ENCODE measurements at regions not wholly inside any gene's neighbourhood (a gene's known extent, or its start where the extent isn't known, plus 50 kb on each side); places are given as distances from the start of the nearest gene placed in this dataset.
"Not testable (repeated sequence)": the region's sequence is repeated elsewhere in the genome, so short reads cannot be mapped to it uniquely, and the experiment has no call there.

DNA sequence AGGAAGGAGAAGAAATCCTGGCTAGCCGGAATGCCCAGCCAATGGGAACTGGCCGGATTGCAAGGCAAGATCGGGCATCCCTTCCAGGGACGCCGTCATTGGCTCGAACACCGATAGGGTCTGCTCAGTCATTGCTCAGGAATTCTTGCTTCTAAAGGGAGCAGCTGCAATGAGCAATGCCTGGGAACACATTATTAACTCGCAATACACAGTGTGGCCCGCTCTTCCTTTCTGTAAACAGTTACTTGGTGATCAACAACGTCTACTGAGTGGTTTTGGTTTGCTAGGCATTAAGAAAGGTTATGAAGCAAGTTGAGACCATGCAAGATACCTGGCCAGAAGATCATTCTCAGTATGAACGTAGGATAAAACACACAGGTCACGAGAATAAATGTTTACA is 165.4 kb upstream of the CITED2 start:
- DNase-seq (ENCODE audit: low read depth): peak; percentile 35

DNA sequence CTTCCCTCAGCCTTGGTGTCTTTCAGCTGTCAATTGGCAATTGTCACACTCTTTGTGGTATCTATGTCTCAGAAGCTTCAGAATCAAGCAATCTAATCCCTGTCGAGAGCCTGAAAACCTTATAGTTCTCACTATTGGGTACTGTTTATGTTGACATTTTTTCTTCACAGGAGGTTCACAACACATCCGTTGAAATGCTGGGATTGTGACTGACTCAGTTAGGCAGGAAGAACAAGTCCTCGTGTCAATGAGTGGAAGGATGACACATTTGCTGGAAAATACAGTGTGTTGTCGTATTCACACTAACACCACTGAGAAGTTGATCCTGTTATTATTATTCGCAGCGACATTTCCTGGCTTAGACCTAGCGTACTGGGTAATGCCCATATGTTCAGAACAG is 163.9 kb upstream of the CITED2 start:
- DNase-seq (ENCODE audit: low read depth): no peak

DNA sequence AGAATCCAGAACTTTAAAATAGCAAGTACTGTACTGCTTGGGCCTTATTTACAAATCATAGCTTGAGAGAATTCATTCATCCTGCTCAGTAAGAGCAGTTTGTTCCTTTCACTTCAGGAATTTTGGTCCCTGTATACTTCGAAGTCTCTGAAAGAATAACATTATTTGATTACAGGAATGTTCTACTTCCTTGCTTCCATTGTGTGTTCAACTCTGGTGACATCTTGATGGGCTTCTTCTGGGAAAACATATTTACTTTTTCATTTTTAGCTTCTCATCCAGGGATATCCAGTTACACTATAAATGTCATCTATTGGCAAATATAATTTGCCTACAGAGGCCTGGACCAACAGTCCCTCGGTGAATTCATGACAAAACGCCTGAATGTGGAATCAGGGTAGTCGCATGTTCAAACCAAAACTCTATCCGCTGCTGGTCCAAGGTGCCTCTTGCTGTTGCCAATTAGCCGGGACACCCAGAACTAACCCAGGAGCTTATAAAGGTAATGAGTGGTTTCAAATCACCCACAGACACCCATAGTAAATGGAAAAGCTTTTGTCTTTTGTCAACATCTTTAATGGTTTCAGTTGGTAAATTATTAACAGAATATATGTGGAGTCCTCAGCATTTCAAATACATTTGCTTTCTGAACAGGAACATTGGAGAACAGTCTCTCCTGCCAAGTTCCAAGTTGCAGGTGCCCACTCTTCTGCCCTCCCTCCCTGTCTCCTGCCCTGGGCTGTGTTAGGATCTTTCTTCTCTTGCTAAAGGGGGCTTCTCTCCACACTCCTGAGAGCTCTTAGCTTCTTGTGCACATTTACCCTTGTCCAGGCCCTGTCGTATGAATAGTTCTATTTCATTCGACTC is 162.5 kb upstream of the CITED2 start:
- DNase-seq (ENCODE audit: low read depth): no peak

DNA sequence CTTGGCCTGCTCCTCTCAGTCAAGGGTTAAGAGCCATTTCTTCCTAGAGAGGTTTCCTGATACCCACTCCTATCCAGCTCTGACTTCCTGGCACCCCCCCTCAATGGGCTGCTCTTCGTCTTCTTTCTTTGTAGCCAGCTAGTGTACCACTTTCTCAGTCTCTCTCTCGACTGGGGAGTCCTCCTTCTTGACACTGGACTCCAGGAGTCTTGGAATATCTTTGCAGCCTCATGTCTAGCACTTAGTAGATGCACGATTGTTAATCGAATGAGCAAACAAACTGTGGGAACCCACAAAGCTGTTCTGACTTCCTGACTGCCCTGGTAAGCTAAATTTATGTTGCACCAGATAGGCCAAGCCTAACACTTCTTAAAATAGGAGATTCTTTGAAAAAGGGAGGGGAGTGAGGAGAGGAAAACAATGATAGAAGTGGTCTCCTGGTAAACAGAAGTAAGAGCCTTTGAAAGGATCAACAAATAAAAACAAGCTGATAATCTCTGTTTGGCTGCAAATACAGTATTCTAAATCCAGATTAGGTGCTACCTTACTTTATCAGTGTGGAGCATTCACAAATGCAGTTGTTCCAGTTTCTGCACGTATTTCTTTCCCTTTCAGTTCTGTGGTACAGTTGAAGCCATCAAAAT is 160.1 kb upstream of the CITED2 start:
- DNase-seq (ENCODE audit: low read depth): no peak

- no peak for DNase-seq (ENCODE audit: low read depth)
Measured at GRCh38 chr6:139533573-139534471, 159.4 kb upstream of the CITED2 start.

GRCh38 chr6:139533171-139533570 is 158.7 kb upstream of the CITED2 start:
- no peak for DNase-seq (ENCODE audit: low read depth)

GRCh38 chr6:139531148-139532115 is 157.0 kb upstream of the CITED2 start:
- no peak for DNase-seq (ENCODE audit: low read depth)

GRCh38 chr6:139530561-139530960 is 156.1 kb upstream of the CITED2 start:
- DNase-seq (ENCODE audit: low read depth): no peak

DNA sequence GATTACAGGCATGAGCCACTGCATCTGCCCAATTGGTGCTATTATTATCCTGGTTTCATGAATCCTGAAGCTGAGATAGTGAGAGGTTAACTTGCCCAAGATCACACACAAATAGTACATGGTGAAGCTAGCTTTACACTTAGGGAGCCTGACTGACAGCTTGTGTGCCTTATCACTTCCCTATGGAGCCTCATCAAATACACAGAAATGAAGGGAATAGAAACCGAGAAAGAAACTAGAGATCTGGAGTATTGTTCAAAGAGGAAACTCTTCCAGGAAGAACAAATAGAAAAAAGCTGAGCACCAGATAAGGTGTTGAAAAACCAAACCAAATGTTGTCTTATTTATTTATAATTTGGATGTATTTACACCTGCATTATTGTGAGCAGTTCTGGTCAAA is 155.0 kb upstream of the CITED2 start:
- DNase-seq (ENCODE audit: low read depth): no peak

- no peak for DNase-seq (ENCODE audit: low read depth)
Measured at GRCh38 chr6:139528471-139528870, 154.0 kb upstream of the CITED2 start.

- DNase-seq (ENCODE audit: low read depth): no peak
Measured at GRCh38 chr6:139525415-139525814, 151.0 kb upstream of the CITED2 start.

DNA sequence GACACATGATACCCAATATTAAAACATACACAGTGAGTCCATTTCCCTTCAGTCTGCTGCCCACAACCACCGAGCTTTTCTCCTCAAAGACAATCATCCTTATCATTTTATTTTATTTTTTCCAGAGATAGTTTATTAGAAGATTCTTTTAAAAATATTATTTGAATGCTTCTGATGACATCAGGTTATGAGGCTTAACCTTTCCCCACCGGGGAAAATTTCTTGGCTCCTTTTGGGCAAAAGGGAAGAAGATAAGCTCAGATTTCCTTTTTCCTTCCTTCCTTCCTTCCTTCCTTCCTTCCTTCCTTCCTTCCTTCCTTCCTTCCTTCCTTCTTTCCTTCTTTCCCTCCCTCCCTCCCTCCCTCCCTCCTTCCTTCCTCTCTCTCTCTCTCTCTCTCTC is 149.5 kb upstream of the CITED2 start:
- DNase-seq (ENCODE audit: low read depth): no peak

DNA sequence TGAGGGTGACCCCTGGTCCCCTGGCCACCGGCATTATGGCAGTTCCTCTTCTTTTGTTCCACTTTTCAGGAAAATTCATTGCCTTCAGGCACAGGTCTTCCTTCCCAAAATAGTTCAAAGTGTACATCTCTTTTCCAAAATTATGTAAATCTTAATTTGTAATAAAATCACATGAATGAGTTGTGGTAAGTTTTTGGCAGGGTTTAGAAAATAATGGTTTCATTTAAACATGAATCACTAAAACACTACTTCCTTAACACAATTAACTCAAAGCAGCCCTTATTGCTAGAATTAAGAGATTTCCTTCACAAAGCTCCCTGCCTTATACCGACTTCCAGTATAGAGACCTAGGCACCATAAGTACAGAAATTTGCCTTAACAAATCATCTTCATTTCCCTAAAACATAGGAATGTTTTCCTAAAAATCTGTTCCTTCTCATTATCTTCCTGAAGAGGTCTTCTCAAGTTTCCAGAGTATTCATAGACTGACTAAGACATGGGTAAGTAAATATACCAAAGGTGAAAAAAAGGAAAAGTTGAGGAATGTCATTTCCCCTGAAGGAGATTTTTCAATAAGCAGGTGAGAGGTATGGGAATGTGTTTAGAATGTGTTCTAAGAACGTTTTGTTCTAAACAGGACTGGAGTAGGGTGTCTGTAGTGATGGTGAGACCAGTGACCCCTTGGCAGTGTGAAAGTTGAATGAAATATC is 148.2 kb upstream of the CITED2 start:
- no peak for DNase-seq (ENCODE audit: low read depth)

DNA sequence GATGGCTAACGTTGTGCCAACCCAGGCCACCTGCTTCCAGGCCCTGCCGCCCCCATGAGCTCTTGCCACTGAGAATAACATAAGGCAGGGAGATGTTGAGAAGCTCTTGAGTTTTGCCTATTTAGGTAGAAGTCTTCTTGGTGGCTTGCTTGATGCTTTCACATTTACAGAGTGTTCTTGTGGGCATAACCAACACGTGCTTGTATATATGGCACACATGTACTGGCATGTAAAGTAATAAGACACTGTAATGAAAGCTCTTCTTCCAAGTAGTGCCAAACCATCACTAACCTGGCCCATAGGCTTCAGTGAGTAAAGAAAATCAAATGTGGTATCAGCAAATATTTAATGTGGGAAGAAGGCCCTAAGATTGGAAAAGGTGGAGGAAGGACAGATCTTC is 146.9 kb upstream of the CITED2 start:
- DNase-seq (ENCODE audit: low read depth): no peak

GRCh38 chr6:139520321-139520768 is 145.9 kb upstream of the CITED2 start:
- DNase-seq (ENCODE audit: low read depth): no peak

GRCh38 chr6:139519571-139520031 is 145.2 kb upstream of the CITED2 start:
- no peak for DNase-seq (ENCODE audit: low read depth)

GRCh38 chr6:139519097-139519496 is 144.6 kb upstream of the CITED2 start:
- DNase-seq (ENCODE audit: low read depth): no peak

GRCh38 chr6:139518556-139519091 is 144.2 kb upstream of the CITED2 start:
- DNase-seq (ENCODE audit: low read depth): no peak

DNA sequence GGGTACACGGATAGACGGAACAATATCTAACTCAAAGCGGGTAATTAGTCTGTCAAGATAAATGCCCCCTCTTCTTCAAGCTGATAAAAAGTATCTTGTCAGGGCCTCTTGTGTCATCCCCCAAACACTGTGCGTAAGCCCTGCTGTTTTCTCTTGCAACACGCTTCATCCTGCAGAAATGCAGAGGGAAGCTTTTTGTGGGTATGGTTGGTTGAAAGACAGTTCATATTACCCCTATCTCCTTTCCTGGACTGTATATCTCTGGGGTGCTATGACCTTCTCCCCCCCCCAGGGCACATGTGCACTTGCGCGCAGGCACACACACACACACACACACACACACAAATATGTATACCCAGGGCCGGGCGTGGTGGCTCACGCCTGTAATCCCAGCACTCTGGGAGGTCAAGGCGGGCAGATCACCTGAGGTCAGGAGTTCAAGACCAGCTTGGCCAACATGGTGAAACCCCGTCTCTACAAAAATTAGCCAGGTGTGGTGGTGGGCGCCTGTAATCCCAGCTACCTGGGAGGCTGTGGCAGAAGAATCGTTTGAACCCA is 143.6 kb upstream of the CITED2 start:
- not testable (repeated sequence) for DNase-seq (ENCODE audit: low read depth)

- peak; percentile 45 for DNase-seq (ENCODE audit: low read depth)
Measured at GRCh38 chr6:139515511-139515910, 141.1 kb upstream of the CITED2 start.
